SK-N-SH (cell line): ENCODE measurements at regions not wholly inside any gene's neighbourhood (a gene's known extent, or its start where the extent isn't known, plus 50 kb on each side); places are given as distances from the start of the nearest gene placed in this dataset.

Experiments used
- CTCF ChIA-PET: fragments of 300-600, 350-600 bp; formaldehyde crosslinking; extraction: SDS; loops from one replicate; lab custom pipeline; 2021; lab: Yijun Ruan, JAX
- POLR2A ChIA-PET: fragments of 350-600 bp; sonication (Branson Sonifier 250); formaldehyde crosslinking; extraction: SDS; loops from one replicate; lab custom pipeline; 2020; ENCODE audit warnings: antibody characterized with exemption, inconsistent platforms; lab: Yijun Ruan, JAX
- DNase-seq: peaks from one replicate; pipeline ENCODE4 v3.0.0; 2012
- H2AFZ ChIP-seq: fragments of 200-600 bp; sonication (generic); 2 replicates; pipeline ENCODE4 v1.8.1; 2016; ENCODE audit warnings: antibody characterized with exemption, mild to moderate bottlenecking, low read depth
- H3F3A ChIP-seq: fragments of 200-600 bp; sonication (generic); replicated peaks from 2 replicates; pipeline ENCODE3; 2016; ENCODE audit warnings: antibody characterized with exemption, mild to moderate bottlenecking; ENCODE audit not compliant: insufficient read depth
- H3K27ac ChIP-seq, 2 experiments: fragments of 200-500 bp in 1 of 2; fragments of 200-600 bp in 1 of 2; sonication (Bioruptor generic) in 1 of 2; sonication (generic), shearing (Covaris generic) in 1 of 2; 2 replicates each; pipeline versions ENCODE4 v1.5.1 to v1.6.1; 2014 to 2016; ENCODE audit warnings: low read depth in 2 of 2, inconsistent platforms in 1 of 2, low read length in 1 of 2, mild to moderate bottlenecking in 1 of 2, mixed read lengths in 1 of 2
- H3K27me3 ChIP-seq: fragments of 200-600 bp; sonication (generic), shearing (Covaris generic); 2 replicates; pipeline ENCODE4 v1.6.1; 2016; ENCODE audit warnings: mixed run types; ENCODE audit not compliant: insufficient read depth
- H3K36me3 ChIP-seq, 2 experiments: fragments of 200-500 bp in 1 of 2; fragments of 200-600 bp in 1 of 2; sonication (Bioruptor generic) in 1 of 2; sonication (generic) in 1 of 2; replicated peaks in 1 of 2; 2 replicates each; pipeline versions ENCODE3 to v1.5.1; 2014 to 2016; ENCODE audit warnings: low read length in 1 of 2, mild to moderate bottlenecking in 1 of 2; ENCODE audit not compliant: insufficient read depth in 2 of 2, control insufficient read depth in 1 of 2
- H3K4me1 ChIP-seq, 2 experiments: fragments of 200-500 bp in 1 of 2; fragments of 200-600 bp in 1 of 2; sonication (Bioruptor generic) in 1 of 2; sonication (generic), shearing (Covaris generic) in 1 of 2; 2 replicates each; pipeline versions ENCODE4 v1.5.1 to v1.6.1; 2014 to 2016; ENCODE audit warnings: low read depth in 1 of 2, low read length in 1 of 2, mixed run types in 1 of 2; ENCODE audit not compliant: insufficient read depth in 2 of 2, control insufficient read depth in 1 of 2
- H3K4me2 ChIP-seq: fragments of 200-600 bp; sonication (generic), shearing (Covaris generic); 2 replicates; pipeline ENCODE4 v1.6.1; 2017; ENCODE audit warnings: mixed run types
- H3K4me3 ChIP-seq, 2 experiments: fragments of 200-500 bp in 1 of 2; fragments of 200-600 bp in 1 of 2; sonication (Bioruptor generic) in 1 of 2; sonication (generic), shearing (Covaris generic) in 1 of 2; 2 replicates each; pipeline versions ENCODE4 v1.5.1 to v1.8.1; 2014 to 2016; ENCODE audit warnings: low read depth in 2 of 2, inconsistent platforms in 1 of 2, low read length in 1 of 2, mild to moderate bottlenecking in 1 of 2, mixed read lengths in 1 of 2, moderate library complexity in 1 of 2
- H3K79me2 ChIP-seq: fragments of 200-600 bp; sonication (generic); 2 replicates; pipeline ENCODE4 v1.8.1; 2017; ENCODE audit warnings: mild to moderate bottlenecking; ENCODE audit not compliant: insufficient read depth
- H3K9ac ChIP-seq: fragments of 200-600 bp; sonication (generic); 2 replicates; pipeline ENCODE4 v1.6.1; 2017; ENCODE audit warnings: mixed run types
- H3K9me2 ChIP-seq: fragments of 200-600 bp; sonication (generic); 2 replicates; pipeline ENCODE4 v1.6.1; 2017; ENCODE audit warnings: mixed run types
- H3K9me3 ChIP-seq: fragments of 200-600 bp; sonication (generic); 2 replicates; pipeline ENCODE4 v1.6.1; 2017; ENCODE audit warnings: mixed run types, mild to moderate bottlenecking, moderate library complexity
- H4K20me1 ChIP-seq: fragments of 200-600 bp; sonication (generic); 2 replicates; pipeline ENCODE4 v1.6.1; 2017; ENCODE audit warnings: mild to moderate bottlenecking, mixed run types; ENCODE audit not compliant: insufficient read depth
- EZH2phosphoT487 ChIP-seq: fragments of 200-600 bp; sonication (generic); IDR thresholded peaks from 2 replicates; pipeline ENCODE4 v1.6.1; 2017; ENCODE audit warnings: low read depth, mixed run types, mild to moderate bottlenecking, antibody characterized with exemption, moderate library complexity, borderline replicate concordance
- FOSL2 ChIP-seq: IDR thresholded peaks from 2 replicates; pipeline ENCODE4 v1.4.0; 2012; ENCODE audit warnings: low read depth, mild to moderate bottlenecking, moderate library complexity, borderline replicate concordance
- FOXJ3 ChIP-seq: sonication (generic); formaldehyde crosslinking; IDR thresholded peaks from 2 replicates; pipeline ENCODE4 v1.5.1; 2020; ENCODE audit warnings: mild to moderate bottlenecking, missing genetic modification reagents
- FOXM1 ChIP-seq: IDR thresholded peaks from 2 replicates; pipeline ENCODE4 v1.4.0; 2012; ENCODE audit warnings: low read depth, mild to moderate bottlenecking
- GABPA ChIP-seq: IDR thresholded peaks from 2 replicates; pipeline ENCODE4 v1.4.0; 2012; ENCODE audit warnings: low read depth, mild to moderate bottlenecking
- MEF2A ChIP-seq: IDR thresholded peaks from 2 replicates; pipeline ENCODE4 v1.4.0; 2012; ENCODE audit warnings: low read depth, borderline replicate concordance
- MXI1 ChIP-seq: IDR thresholded peaks from 2 replicates; pipeline ENCODE4 v1.6.1; 2012; ENCODE audit warnings: mild to moderate bottlenecking, low read depth, low read length, improper control_type of control experiment
- NFIC ChIP-seq: IDR thresholded peaks from 2 replicates; pipeline ENCODE4 v1.4.0; 2012; ENCODE audit warnings: borderline replicate concordance
- POLR2AphosphoS5 ChIP-seq: IDR thresholded peaks from 2 replicates; pipeline ENCODE4 v1.6.1; 2012; ENCODE audit warnings: low read depth, low read length
- RCOR1 ChIP-seq: fragments of 150-350 bp; IDR thresholded peaks from 2 replicates; pipeline ENCODE4 v1.6.1; 2017; ENCODE audit warnings: antibody characterized with exemption, low read length
- RXRA ChIP-seq: IDR thresholded peaks from 2 replicates; pipeline ENCODE4 v1.4.0; 2012; ENCODE audit warnings: low read depth, mild to moderate bottlenecking, borderline replicate concordance
- SIN3A ChIP-seq: IDR thresholded peaks from 2 replicates; pipeline ENCODE4 v1.6.1; 2012; ENCODE audit warnings: low read depth, mild to moderate bottlenecking, low read length, moderate library complexity, borderline replicate concordance
- TEAD4 ChIP-seq: IDR thresholded peaks from 2 replicates; pipeline ENCODE4 v1.4.0; 2012; ENCODE audit warnings: mild to moderate bottlenecking, borderline replicate concordance; ENCODE audit not compliant: insufficient read depth
- WGBS: methylation state at CpG from one replicate; pipeline ENCODE4 v1.1.6; 2017; ENCODE audit warnings: low lambda C conversion rate; 5-methylcytosine and 5-hydroxymethylcytosine counted together
- TF ChIP-seq, protein P1 (sequence below): fragments of 150-350 bp; IDR thresholded peaks from 2 replicates; pipeline ENCODE4 v1.6.1; 2016; ENCODE audit warnings: mild to moderate bottlenecking, low read depth, low read length
- TF ChIP-seq, protein P2 (sequence below): fragments of 200-600 bp; sonication (generic); IDR thresholded peaks from 2 replicates; pipeline ENCODE4 v1.6.1; 2017; ENCODE audit warnings: antibody characterized with exemption, mild to moderate bottlenecking, moderate library complexity
- TF ChIP-seq, protein P3 (sequence below): IDR thresholded peaks from 2 replicates; pipeline ENCODE4 v1.4.0; 2012; ENCODE audit warnings: low read depth, borderline replicate concordance

DNA sequence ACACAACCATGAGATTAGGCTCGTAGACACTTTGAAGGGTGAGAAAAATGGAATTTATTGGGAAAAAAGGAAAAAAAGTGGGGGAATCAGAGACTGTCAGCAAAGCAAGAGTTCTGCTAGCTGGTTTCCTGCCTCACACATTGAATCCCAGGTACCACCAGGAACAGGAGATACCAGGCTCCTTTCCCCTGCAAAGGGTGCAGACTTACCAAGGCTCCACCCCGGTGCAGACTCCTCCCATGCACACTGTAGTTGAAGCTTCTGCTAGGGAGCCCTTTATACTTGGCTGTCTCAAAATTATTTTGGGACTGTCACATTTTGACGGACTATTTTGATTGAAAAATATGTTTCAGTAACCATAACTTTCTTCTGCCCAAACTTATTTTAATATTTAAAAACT lies 819.9 kb upstream of the GBE1 start:
- CTCF ChIA-PET, result no interaction called here

DNA sequence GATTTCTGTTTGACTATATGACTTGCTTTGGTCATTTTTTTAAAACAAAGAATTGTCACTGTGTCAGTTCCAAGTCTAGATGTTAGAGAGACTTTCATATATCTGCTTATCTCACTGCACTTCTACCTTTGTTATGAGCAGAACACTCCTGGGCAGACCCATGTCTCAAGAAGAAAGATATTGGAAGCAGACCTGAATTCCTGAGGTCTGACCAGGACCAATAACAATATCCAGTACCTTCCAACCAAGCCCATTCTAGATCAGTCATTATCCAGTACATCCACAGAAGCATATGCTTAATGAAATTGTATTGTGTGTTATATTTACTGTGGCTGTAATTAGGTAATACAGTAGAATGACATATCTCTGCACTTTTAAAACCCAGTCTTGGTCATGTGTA lies 811.3 kb upstream of the GBE1 start:
- no peaks in the 10 kb centered on the region for H3K4me1 ChIP-seq
- DNase-seq, result no peak
- no peak overlapping the region for H2AFZ ChIP-seq
- ChIA-PET POLR2A (no interaction called here), CTCF (no interaction called here)
- no peak overlapping the region for H3K27ac ChIP-seq
- no peaks in the 10 kb centered on the region for H3K36me3 ChIP-seq
- H4K20me1 ChIP-seq, result no peaks in the 10 kb centered on the region
- H3K27me3 ChIP-seq, result no peaks in the 10 kb centered on the region
- no peaks in the 10 kb centered on the region for H3K9me3 ChIP-seq
- no peaks in the 10 kb centered on the region for H3F3A ChIP-seq
- H3K9me2 ChIP-seq, result no peaks in the 10 kb centered on the region
- H3K4me3 ChIP-seq, result no peak overlapping the region
- no peak overlapping the region for H3K9ac ChIP-seq
- no peak overlapping the region for H3K4me2 ChIP-seq
- no peaks in the 10 kb centered on the region for H3K79me2 ChIP-seq
- TF ChIP-seq GABPA, result no peak
- TF ChIP-seq FOSL2, result no peak
- TF ChIP-seq TEAD4, result no peak
- no peak for TF ChIP-seq MEF2A
- TF ChIP-seq, protein P1, sequence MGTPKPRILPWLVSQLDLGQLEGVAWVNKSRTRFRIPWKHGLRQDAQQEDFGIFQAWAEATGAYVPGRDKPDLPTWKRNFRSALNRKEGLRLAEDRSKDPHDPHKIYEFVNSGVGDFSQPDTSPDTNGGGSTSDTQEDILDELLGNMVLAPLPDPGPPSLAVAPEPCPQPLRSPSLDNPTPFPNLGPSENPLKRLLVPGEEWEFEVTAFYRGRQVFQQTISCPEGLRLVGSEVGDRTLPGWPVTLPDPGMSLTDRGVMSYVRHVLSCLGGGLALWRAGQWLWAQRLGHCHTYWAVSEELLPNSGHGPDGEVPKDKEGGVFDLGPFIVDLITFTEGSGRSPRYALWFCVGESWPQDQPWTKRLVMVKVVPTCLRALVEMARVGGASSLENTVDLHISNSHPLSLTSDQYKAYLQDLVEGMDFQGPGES, result no peak
- no peak for TF ChIP-seq EZH2phosphoT487
- TF ChIP-seq, protein P2, sequence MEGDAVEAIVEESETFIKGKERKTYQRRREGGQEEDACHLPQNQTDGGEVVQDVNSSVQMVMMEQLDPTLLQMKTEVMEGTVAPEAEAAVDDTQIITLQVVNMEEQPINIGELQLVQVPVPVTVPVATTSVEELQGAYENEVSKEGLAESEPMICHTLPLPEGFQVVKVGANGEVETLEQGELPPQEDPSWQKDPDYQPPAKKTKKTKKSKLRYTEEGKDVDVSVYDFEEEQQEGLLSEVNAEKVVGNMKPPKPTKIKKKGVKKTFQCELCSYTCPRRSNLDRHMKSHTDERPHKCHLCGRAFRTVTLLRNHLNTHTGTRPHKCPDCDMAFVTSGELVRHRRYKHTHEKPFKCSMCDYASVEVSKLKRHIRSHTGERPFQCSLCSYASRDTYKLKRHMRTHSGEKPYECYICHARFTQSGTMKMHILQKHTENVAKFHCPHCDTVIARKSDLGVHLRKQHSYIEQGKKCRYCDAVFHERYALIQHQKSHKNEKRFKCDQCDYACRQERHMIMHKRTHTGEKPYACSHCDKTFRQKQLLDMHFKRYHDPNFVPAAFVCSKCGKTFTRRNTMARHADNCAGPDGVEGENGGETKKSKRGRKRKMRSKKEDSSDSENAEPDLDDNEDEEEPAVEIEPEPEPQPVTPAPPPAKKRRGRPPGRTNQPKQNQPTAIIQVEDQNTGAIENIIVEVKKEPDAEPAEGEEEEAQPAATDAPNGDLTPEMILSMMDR, result no peak
- TF ChIP-seq MXI1, result no peak
- no peak for TF ChIP-seq POLR2AphosphoS5
- no peak for TF ChIP-seq SIN3A
- TF ChIP-seq FOXM1, result no peak
- TF ChIP-seq, protein P3, sequence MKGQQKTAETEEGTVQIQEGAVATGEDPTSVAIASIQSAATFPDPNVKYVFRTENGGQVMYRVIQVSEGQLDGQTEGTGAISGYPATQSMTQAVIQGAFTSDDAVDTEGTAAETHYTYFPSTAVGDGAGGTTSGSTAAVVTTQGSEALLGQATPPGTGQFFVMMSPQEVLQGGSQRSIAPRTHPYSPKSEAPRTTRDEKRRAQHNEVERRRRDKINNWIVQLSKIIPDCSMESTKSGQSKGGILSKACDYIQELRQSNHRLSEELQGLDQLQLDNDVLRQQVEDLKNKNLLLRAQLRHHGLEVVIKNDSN, result no peak
- no peak for TF ChIP-seq NFIC
- no peak for TF ChIP-seq RXRA
- TF ChIP-seq FOXJ3 (CRISPR knock-in tag), result no peak
- no peak for TF ChIP-seq RCOR1

More for the DNA sequence above, 819.9 kb upstream of the GBE1 start:
- no peak for DNase-seq
- Histone ChIP-seq H3K9ac (no peak overlapping the region), H3F3A (no peaks in the 10 kb centered on the region), H3K4me1 (no peaks in the 10 kb centered on the region), H2AFZ (no peak overlapping the region), H3K27me3 (no peaks in the 10 kb centered on the region; the same call in 1 of the 2 replicates), H3K9me3 (no peaks in the 10 kb centered on the region), H3K4me3 (no peak overlapping the region), H3K79me2 (no peaks in the 10 kb centered on the region), H3K27ac (no peak overlapping the region), H4K20me1 (no peaks in the 10 kb centered on the region), H3K4me2 (no peak overlapping the region), H3K36me3 (no peaks in the 10 kb centered on the region), H3K9me2 (no peaks in the 10 kb centered on the region)
- POLR2A ChIA-PET, result no interaction called here
- WGBS, result 4% methylated on average over 3 of the region's 3 CpGs
- TF ChIP-seq RCOR1, result no peak
